ENCODE measurements at regions not wholly inside any gene's neighbourhood (a gene's known extent, or its start where the extent isn't known, plus 50 kb on each side); places are given as distances from the start of the nearest gene placed in this dataset.

GRCh38 chr9:11646831-11647230, 1034.0 kb upstream of the PTPRD start:
- TF ChIP-seq EZH2phosphoT487 (IDR thresholded peaks at IDR 0.05; ENCODE audit: low read length) (no peak), CTCF (IDR thresholded peaks at IDR 0.05; ENCODE audit: low read length) (no peak)

All from MM.1S (cell line).